Stomach (tissue), 4 donors: ENCODE measurements at regions not wholly inside any gene's neighbourhood (a gene's known extent, or its start where the extent isn't known, plus 50 kb on each side); places are given as distances from the start of the nearest gene placed in this dataset.

Experiments used
- POLR2A ChIP-seq, 4 donors: fragments of 450-650 bp; IDR thresholded peaks; one replicate each; pipeline ENCODE4 v1.6.1; 2016; ENCODE audit warnings: antibody characterized with exemption in 4 of 4, control low read depth in 2 of 4, mild to moderate bottlenecking in 1 of 4, moderate library complexity in 1 of 4
- POLR2AphosphoS5 ChIP-seq, 3 donors: sonication (generic); formaldehyde crosslinking; IDR thresholded peaks; one replicate each; pipeline ENCODE4 v1.6.1; 2016; ENCODE audit warnings: antibody characterized with exemption in 3 of 3
- TF ChIP-seq, protein P1 (sequence below), 7 experiments: fragments of 450-650 bp in 4 of 7; fragments of 200-600 bp in 3 of 7; sonication (generic) in 3 of 7; IDR thresholded peaks; one replicate each; pipeline ENCODE4 v1.5.1; 2016 to 2019; ENCODE audit warnings: antibody characterized with exemption in 7 of 7, control low read depth in 2 of 7, mild to moderate bottlenecking in 1 of 7

DNA sequence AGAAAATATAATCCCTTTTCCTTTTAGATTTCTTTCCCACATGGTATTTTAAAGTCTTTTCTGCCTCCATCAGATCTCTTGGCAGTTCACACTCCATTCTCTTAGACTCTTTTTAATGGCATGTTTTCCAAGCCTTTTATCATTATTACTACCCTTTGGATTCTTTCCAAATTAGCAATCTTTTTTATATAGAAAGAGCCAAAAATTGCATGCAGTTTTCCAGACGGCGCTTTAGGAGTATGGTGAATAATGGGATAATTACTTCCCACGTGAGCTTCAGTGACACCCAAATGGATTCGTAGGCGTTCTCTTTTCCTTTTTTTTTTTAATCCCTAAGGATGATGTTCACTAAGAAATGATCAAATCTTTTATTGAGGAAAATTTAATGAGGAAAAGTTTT lies 354.8 kb upstream of the DNAJC19 start:
- TF ChIP-seq, protein P1, sequence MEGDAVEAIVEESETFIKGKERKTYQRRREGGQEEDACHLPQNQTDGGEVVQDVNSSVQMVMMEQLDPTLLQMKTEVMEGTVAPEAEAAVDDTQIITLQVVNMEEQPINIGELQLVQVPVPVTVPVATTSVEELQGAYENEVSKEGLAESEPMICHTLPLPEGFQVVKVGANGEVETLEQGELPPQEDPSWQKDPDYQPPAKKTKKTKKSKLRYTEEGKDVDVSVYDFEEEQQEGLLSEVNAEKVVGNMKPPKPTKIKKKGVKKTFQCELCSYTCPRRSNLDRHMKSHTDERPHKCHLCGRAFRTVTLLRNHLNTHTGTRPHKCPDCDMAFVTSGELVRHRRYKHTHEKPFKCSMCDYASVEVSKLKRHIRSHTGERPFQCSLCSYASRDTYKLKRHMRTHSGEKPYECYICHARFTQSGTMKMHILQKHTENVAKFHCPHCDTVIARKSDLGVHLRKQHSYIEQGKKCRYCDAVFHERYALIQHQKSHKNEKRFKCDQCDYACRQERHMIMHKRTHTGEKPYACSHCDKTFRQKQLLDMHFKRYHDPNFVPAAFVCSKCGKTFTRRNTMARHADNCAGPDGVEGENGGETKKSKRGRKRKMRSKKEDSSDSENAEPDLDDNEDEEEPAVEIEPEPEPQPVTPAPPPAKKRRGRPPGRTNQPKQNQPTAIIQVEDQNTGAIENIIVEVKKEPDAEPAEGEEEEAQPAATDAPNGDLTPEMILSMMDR (IDR thresholded peaks at IDR 0.05), result no peak
- TF ChIP-seq POLR2A (IDR thresholded peaks at IDR 0.05) (no peak), POLR2AphosphoS5 (IDR thresholded peaks at IDR 0.05) (no peak)
